ENCODE measurements at regions not wholly inside any gene's neighbourhood (a gene's known extent, or its start where the extent isn't known, plus 50 kb on each side); places are given as distances from the start of the nearest gene placed in this dataset.

DNA sequence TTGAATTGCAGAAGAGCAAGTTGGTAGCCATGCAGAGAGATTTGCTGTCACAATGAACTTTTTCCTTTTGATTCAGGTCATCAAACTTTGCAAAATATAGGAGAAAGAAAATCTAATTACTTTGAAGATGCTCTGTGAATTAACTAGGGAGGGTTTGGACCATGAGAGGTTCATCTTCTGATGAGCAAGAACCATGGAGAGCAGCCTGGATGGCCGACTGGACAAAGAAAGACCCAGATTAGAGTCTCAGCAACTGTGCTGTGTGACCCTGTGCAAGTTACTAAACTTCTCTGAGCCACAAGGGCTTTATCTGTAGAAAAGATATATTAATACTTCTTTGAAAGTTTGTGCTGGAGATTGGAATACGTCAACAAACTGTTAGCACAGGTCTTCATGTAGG lies 122.6 kb upstream of the ADAMTS18 start:
- no peak for DNase-seq
- no peak overlapping the region for H3K4me3 ChIP-seq (ENCODE audit: low read length)
- H3K4me1 ChIP-seq (ENCODE audit: low read length): no peaks in the 10 kb centered on the region
- H3K9me2 ChIP-seq (replicated peaks; ENCODE audit: insufficient read depth, low read length): no peaks in the 10 kb centered on the region
- H3K79me2 ChIP-seq (ENCODE audit: low read length): no peaks in the 10 kb centered on the region
- no peaks in the 10 kb centered on the region for H3K27me3 ChIP-seq (replicated peaks; ENCODE audit: insufficient read depth, low read length)
- H3K4me2 ChIP-seq (ENCODE audit: low read depth, low read length): no peak overlapping the region
- no peaks in the 10 kb centered on the region for H3K36me3 ChIP-seq (replicated peaks; ENCODE audit: insufficient read depth, low read length)
- no peak overlapping the region for H2AFZ ChIP-seq (ENCODE audit: low read length)
- H3K9ac ChIP-seq (ENCODE audit: low read length): no peak overlapping the region
- H3F3A ChIP-seq (ENCODE audit: insufficient read depth, low read length): no peaks in the 10 kb centered on the region
- H3K9me3 ChIP-seq (replicated peaks; ENCODE audit: insufficient read depth, low read length): no peaks in the 10 kb centered on the region
- no peaks in the 10 kb centered on the region for H4K20me1 ChIP-seq (ENCODE audit: insufficient read depth, low read length)
- no peak overlapping the region for H3K27ac ChIP-seq (ENCODE audit: low read length)
- no peak for TF ChIP-seq EZH2phosphoT487 (IDR thresholded peaks at IDR 0.05; ENCODE audit: low read length)
- TF ChIP-seq CTCF (IDR thresholded peaks at IDR 0.05; ENCODE audit: low read length): no peak
- no peak for TF ChIP-seq EZH2 (optimal IDR thresholded peaks at IDR 0.05; ENCODE audit: low read depth, low read length)

GRCh38 chr16:77558786-77559185 lies 124.0 kb upstream of the ADAMTS18 start:
- no peaks in the 10 kb centered on the region for H4K20me1 ChIP-seq (ENCODE audit: insufficient read depth, low read length)
- H3F3A ChIP-seq (ENCODE audit: insufficient read depth, low read length): no peaks in the 10 kb centered on the region
- H2AFZ ChIP-seq (ENCODE audit: low read length): no peak overlapping the region
- no peak for DNase-seq
- H3K79me2 ChIP-seq (ENCODE audit: low read length): no peaks in the 10 kb centered on the region
- H3K36me3 ChIP-seq (replicated peaks; ENCODE audit: insufficient read depth, low read length): no peaks in the 10 kb centered on the region
- no peaks in the 10 kb centered on the region for H3K9me3 ChIP-seq (replicated peaks; ENCODE audit: insufficient read depth, low read length)
- H3K4me1 ChIP-seq (ENCODE audit: low read length): no peaks in the 10 kb centered on the region
- H3K27me3 ChIP-seq (replicated peaks; ENCODE audit: insufficient read depth, low read length): no peaks in the 10 kb centered on the region
- H3K4me3 ChIP-seq (ENCODE audit: low read length): no peak overlapping the region
- H3K27ac ChIP-seq (ENCODE audit: low read length): no peak overlapping the region
- TF ChIP-seq CTCF (IDR thresholded peaks at IDR 0.05; ENCODE audit: low read length) (no peak), EZH2 (optimal IDR thresholded peaks at IDR 0.05; ENCODE audit: low read depth, low read length) (no peak), EZH2phosphoT487 (IDR thresholded peaks at IDR 0.05; ENCODE audit: low read length) (no peak)
- H3K9me2 ChIP-seq (replicated peaks; ENCODE audit: insufficient read depth, low read length): no peaks in the 10 kb centered on the region
- H3K4me2 ChIP-seq (ENCODE audit: low read depth, low read length): no peak overlapping the region
- no peak overlapping the region for H3K9ac ChIP-seq (ENCODE audit: low read length)

DNA sequence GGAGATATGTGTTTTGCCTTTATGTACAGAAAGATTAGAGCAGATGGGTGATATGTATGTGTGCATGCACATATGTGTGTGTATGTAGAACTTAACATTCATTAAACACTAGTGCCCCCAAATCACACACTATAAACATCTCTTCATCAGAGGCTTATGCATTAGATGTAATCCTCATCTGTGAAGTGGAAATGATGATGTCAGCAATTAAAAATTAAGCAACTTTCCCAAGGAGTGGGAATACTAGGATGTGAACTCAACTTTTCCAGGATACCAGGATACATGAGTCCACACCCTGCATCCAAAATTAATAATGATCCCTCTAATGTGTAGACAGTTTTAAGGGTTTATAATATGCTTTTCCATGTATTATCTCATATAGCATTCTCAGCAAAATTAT lies 127.7 kb upstream of the ADAMTS18 start:
- Histone ChIP-seq H3K4me1 (ENCODE audit: low read length) (no peaks in the 10 kb centered on the region), H3K36me3 (replicated peaks; ENCODE audit: insufficient read depth, low read length) (no peaks in the 10 kb centered on the region), H2AFZ (ENCODE audit: low read length) (no peak overlapping the region), H3K27me3 (replicated peaks; ENCODE audit: insufficient read depth, low read length) (no peaks in the 10 kb centered on the region), H3K9ac (ENCODE audit: low read length) (no peak overlapping the region), H3K27ac (ENCODE audit: low read length) (no peak overlapping the region), H3K4me3 (ENCODE audit: low read length) (no peak overlapping the region), H3K79me2 (ENCODE audit: low read length) (no peaks in the 10 kb centered on the region), H3K9me3 (replicated peaks; ENCODE audit: insufficient read depth, low read length) (no peaks in the 10 kb centered on the region), H4K20me1 (ENCODE audit: insufficient read depth, low read length) (no peaks in the 10 kb centered on the region), H3K9me2 (replicated peaks; ENCODE audit: insufficient read depth, low read length) (no peaks in the 10 kb centered on the region), H3F3A (ENCODE audit: insufficient read depth, low read length) (no peaks in the 10 kb centered on the region), H3K4me2 (ENCODE audit: low read depth, low read length) (no peak overlapping the region)
- TF ChIP-seq CTCF (IDR thresholded peaks at IDR 0.05; ENCODE audit: low read length) (no peak), EZH2phosphoT487 (IDR thresholded peaks at IDR 0.05; ENCODE audit: low read length) (no peak), EZH2 (optimal IDR thresholded peaks at IDR 0.05; ENCODE audit: low read depth, low read length) (no peak)
- no peak for DNase-seq
